Ovary (tissue), 7 donors: ENCODE measurements at regions not wholly inside any gene's neighbourhood (a gene's known extent, or its start where the extent isn't known, plus 50 kb on each side); places are given as distances from the start of the nearest gene placed in this dataset.

Experiments
- DNase-seq, 5 donors: peaks; one replicate each; pipeline ENCODE4 v3.0.0-alpha.2; 2019 to 2020
- H3K27ac ChIP-seq, 2 donors: fragments of 200-600 bp; one replicate each; pipeline versions ENCODE4 v1.5.1 to v1.8.0; 2019 to 2022
- H3K27me3 ChIP-seq: fragments of 200-600 bp; one replicate; pipeline ENCODE4 v1.8.0; 2022
- H3K36me3 ChIP-seq: fragments of 200-600 bp; sonication (generic); one replicate; pipeline ENCODE4 v1.5.1; 2019
- H3K4me1 ChIP-seq: one replicate; pipeline ENCODE4 v1.8.1; 2013; ENCODE audit warnings: mild to moderate bottlenecking, moderate library complexity; ENCODE audit not compliant: insufficient read depth
- H3K4me3 ChIP-seq: fragments of 200-600 bp; sonication (generic); one replicate; pipeline ENCODE4 v1.5.1; 2017
- H3K9me3 ChIP-seq, 2 donors: fragments of 200-600 bp in 1 of 2; sonication (generic) in 1 of 2; one replicate each; pipeline versions ENCODE4 v1.5.1 to v1.8.1; 2013 to 2019; ENCODE audit warnings: mild to moderate bottlenecking in 1 of 2, moderate library complexity in 1 of 2
- CTCF ChIP-seq, 3 donors: fragments of 450-650 bp in 2 of 3; fragments of 200-600 bp in 1 of 3; IDR thresholded peaks; one replicate each; pipeline versions ENCODE4 v1.5.1 to v1.8.0; 2016 to 2022; ENCODE audit warnings: antibody characterized with exemption in 3 of 3, mild to moderate bottlenecking in 1 of 3
- EP300 ChIP-seq: sonication (generic); formaldehyde crosslinking; IDR thresholded peaks from one replicate; pipeline ENCODE4 v1.6.1; 2017; ENCODE audit warnings: antibody characterized with exemption
- POLR2A ChIP-seq: fragments of 450-650 bp; IDR thresholded peaks from one replicate; pipeline ENCODE4 v1.6.1; 2017; ENCODE audit warnings: antibody characterized with exemption, mild to moderate bottlenecking, moderate library complexity
- WGBS, 3 donors: extraction: QIAGEN DNeasy Blood & Tissue Kit in 1 of 3; methylation state at CpG; one replicate each; pipeline versions ENCODE4 v1.1.5 to v1.1.7; 2013 to 2017; 5-methylcytosine and 5-hydroxymethylcytosine counted together
- intact Hi-C, 4 donors: fragments of 100-400 bp; cut with DNase I; formaldehyde crosslinking; loops; one replicate each; pipeline versions ENCODE4 v1.11.0 to v1.15.1; 2022 to 2023
- donor health status: DM: no; HTN: no; CAD: no; lungs with moderate emphysema.
- donor health status: DM: no; HTN: no; CAD: no.
- donor health status: Bipolar disorder and iron deficiency.
- donor health status: DM: no; HTN: no; CAD: no.
- donor health status: DM: yes; HTN: yes; CAD: no.

- DNase-seq, result no peak
- Histone ChIP-seq H3K9me3 (no peaks in the 10 kb centered on the region), H3K36me3 (no peaks in the 10 kb centered on the region), H3K27me3 (no peaks in the 10 kb centered on the region), H3K27ac (no peak overlapping the region), H3K4me3 (no peak overlapping the region), H3K4me1 (no peaks in the 10 kb centered on the region)
- TF ChIP-seq EP300, result no peak
- no peak for TF ChIP-seq POLR2A
- no peak for TF ChIP-seq CTCF (IDR thresholded peaks at IDR 0.05)
- WGBS, 3 donors, result 36 to 51% (median 45%) methylated on average over 1 of the region's 1 CpG
- intact Hi-C loops, result no loop called here
These were observed 98.1 kb upstream of the GUCA2B start for GRCh38 chr1:42055061-42055460.

- Histone ChIP-seq H3K27ac (no peak overlapping the region), H3K36me3 (no peaks in the 10 kb centered on the region), H3K4me1 (no peaks in the 10 kb centered on the region), H3K9me3 (no peaks in the 10 kb centered on the region), H3K27me3 (no peaks in the 10 kb centered on the region), H3K4me3 (no peak overlapping the region)
- 44 to 57% (median 55%) methylated on average over 5 of the region's 5 CpGs for WGBS, 3 donors
- DNase-seq, result no peak
- intact Hi-C loops, result no loop called here
- TF ChIP-seq EP300, result no peak
- no peak for TF ChIP-seq POLR2A
- TF ChIP-seq CTCF (IDR thresholded peaks at IDR 0.05), result no peak
These were observed 101.0 kb upstream of the GUCA2B start for GRCh38 chr1:42052072-42052699.

- Histone ChIP-seq H3K27ac (no peak overlapping the region), H3K9me3 (no peaks in the 10 kb centered on the region), H3K4me3 (no peak overlapping the region), H3K36me3 (no peaks in the 10 kb centered on the region), H3K4me1 (no peaks in the 10 kb centered on the region), H3K27me3 (no peaks in the 10 kb centered on the region)
- 64 to 89% (median 78%) methylated on average over 1 of the region's 1 CpG for WGBS, 3 donors
- no peak for DNase-seq
- TF ChIP-seq POLR2A (no peak), EP300 (no peak), CTCF (IDR thresholded peaks at IDR 0.05) (no peak)
- intact Hi-C loops, result no loop called here
These were observed 105.7 kb upstream of the GUCA2B start for GRCh38 chr1:42047508-42047880.

- Histone ChIP-seq H3K27me3 (no peaks in the 10 kb centered on the region), H3K27ac (no peak overlapping the region), H3K36me3 (no peaks in the 10 kb centered on the region), H3K4me1 (no peaks in the 10 kb centered on the region), H3K4me3 (no peak overlapping the region), H3K9me3 (no peaks in the 10 kb centered on the region)
- intact Hi-C loops, result no loop called here
- TF ChIP-seq CTCF (IDR thresholded peaks at IDR 0.05) (no peak), POLR2A (no peak), EP300 (no peak)
- WGBS, 3 donors, result 39 to 59% (median 53%) methylated on average over 4 of the region's 4 CpGs
- DNase-seq, result no peak
These were observed 106.3 kb upstream of the GUCA2B start for GRCh38 chr1:42046761-42047507.
